Right renal pelvis (tissue), 4 donors: ENCODE measurements at regions not wholly inside any gene's neighbourhood (a gene's known extent, or its start where the extent isn't known, plus 50 kb on each side); places are given as distances from the start of the nearest gene placed in this dataset.
"Not testable (repeated sequence)": the region's sequence is repeated elsewhere in the genome, so short reads cannot be mapped to it uniquely, and the experiment has no call there.

Experiments
- DNase-seq, 4 donors: peaks; one replicate each; pipeline ENCODE4 v3.0.0-alpha.2; 2013; ENCODE audit warnings: low read depth in 4 of 4, low spot score in 3 of 4, missing footprints in 1 of 4

- DNase-seq = no peak
Measured at GRCh38 chr2:236345081-236345714, 81.0 kb upstream of the ASB18 start.

GRCh38 chr2:236346366-236346765 lies 82.2 kb upstream of the ASB18 start:
- DNase-seq = no peak

GRCh38 chr2:236348279-236348678 lies 84.1 kb upstream of the ASB18 start:
- DNase-seq = no peak

GRCh38 chr2:236348976-236349375 lies 84.8 kb upstream of the ASB18 start:
- DNase-seq = no peak

GRCh38 chr2:236350426-236350825 lies 86.2 kb upstream of the ASB18 start:
- DNase-seq = no peak

- no peak for DNase-seq
Measured at GRCh38 chr2:236351966-236352525, 87.8 kb upstream of the ASB18 start.

GRCh38 chr2:236352761-236353593 lies 88.8 kb upstream of the ASB18 start:
- DNase-seq = peak in 1 of 4 donors; percentile 29

GRCh38 chr2:236353594-236353942 lies 89.4 kb upstream of the ASB18 start:
- DNase-seq = no peak

GRCh38 chr2:236354056-236354940 lies 90.1 kb upstream of the ASB18 start:
- DNase-seq = no peak

GRCh38 chr2:236354973-236355595 lies 90.9 kb upstream of the ASB18 start:
- DNase-seq = no peak

- DNase-seq = no peak
Measured at GRCh38 chr2:236355911-236356310, 91.7 kb upstream of the ASB18 start.

GRCh38 chr2:236356321-236356720 lies 92.1 kb upstream of the ASB18 start:
- DNase-seq = not testable (repeated sequence)

GRCh38 chr2:236358482-236358881 lies 94.3 kb upstream of the ASB18 start:
- DNase-seq = not testable (repeated sequence)

GRCh38 chr2:236359426-236360045 lies 95.3 kb upstream of the ASB18 start:
- DNase-seq = no peak

- DNase-seq = no peak
Measured at GRCh38 chr2:236360496-236360895, 96.3 kb upstream of the ASB18 start.

- DNase-seq = no peak
Measured at GRCh38 chr2:236363711-236364277, 99.6 kb upstream of the ASB18 start.

GRCh38 chr2:236365258-236366048 lies 101.2 kb upstream of the ASB18 start:
- DNase-seq = no peak

GRCh38 chr2:236366049-236366387 lies 101.8 kb upstream of the ASB18 start:
- DNase-seq = no peak

GRCh38 chr2:236366397-236366796 lies 102.2 kb upstream of the ASB18 start:
- DNase-seq = no peak
